ENCODE measurements at regions not wholly inside any gene's neighbourhood (a gene's known extent, or its start where the extent isn't known, plus 50 kb on each side); places are given as distances from the start of the nearest gene placed in this dataset.

DNA sequence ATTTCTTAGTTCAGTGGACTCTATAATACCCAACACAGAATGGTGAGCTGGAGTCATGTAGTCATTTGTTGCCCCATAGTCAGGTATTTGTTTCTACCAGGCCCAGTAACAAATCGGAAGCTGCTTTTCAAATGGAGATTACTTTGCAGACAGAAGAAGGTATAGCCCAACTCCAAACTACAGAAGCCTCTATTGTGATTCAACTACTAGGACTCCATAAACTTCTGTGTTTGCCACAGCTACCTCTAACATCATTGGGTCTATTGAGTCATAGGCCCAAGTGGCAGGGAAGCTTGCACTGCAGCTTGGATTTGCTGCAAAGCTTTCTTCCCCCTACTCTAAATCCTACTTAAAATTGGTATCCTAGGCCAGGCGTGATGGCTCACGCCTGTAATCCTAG lies 148.8 kb upstream of the STK26 start:
- TF ChIP-seq, protein P1, sequence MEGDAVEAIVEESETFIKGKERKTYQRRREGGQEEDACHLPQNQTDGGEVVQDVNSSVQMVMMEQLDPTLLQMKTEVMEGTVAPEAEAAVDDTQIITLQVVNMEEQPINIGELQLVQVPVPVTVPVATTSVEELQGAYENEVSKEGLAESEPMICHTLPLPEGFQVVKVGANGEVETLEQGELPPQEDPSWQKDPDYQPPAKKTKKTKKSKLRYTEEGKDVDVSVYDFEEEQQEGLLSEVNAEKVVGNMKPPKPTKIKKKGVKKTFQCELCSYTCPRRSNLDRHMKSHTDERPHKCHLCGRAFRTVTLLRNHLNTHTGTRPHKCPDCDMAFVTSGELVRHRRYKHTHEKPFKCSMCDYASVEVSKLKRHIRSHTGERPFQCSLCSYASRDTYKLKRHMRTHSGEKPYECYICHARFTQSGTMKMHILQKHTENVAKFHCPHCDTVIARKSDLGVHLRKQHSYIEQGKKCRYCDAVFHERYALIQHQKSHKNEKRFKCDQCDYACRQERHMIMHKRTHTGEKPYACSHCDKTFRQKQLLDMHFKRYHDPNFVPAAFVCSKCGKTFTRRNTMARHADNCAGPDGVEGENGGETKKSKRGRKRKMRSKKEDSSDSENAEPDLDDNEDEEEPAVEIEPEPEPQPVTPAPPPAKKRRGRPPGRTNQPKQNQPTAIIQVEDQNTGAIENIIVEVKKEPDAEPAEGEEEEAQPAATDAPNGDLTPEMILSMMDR (IDR thresholded peaks at IDR 0.05): no peak
- TF ChIP-seq POLR2A (IDR thresholded peaks at IDR 0.05): no peak
